Cardiac muscle cell (in vitro differentiated cells and primary cell): ENCODE measurements at regions not wholly inside any gene's neighbourhood (a gene's known extent, or its start where the extent isn't known, plus 50 kb on each side); places are given as distances from the start of the nearest gene placed in this dataset.

ENCODE experiments used
- DNase-seq, 2 donors: peaks; one replicate each; pipeline versions ENCODE4 v3.0.0 to v3.0.0-alpha.2; 2010 to 2017; ENCODE audit warnings: low read depth in 1 of 2, low spot score in 1 of 2
- H3K27ac ChIP-seq: fragments of 200-600 bp; sonication (generic); 2 replicates; pipeline ENCODE4 v1.5.1; 2016
- H3K27me3 ChIP-seq: fragments of 200-600 bp; sonication (generic); 2 replicates; pipeline ENCODE4 v1.6.0; 2016; ENCODE audit warnings: control low read depth
- H3K36me3 ChIP-seq: fragments of 200-600 bp; sonication (generic); 2 replicates; pipeline ENCODE4 v1.5.1; 2016; ENCODE audit warnings: control low read depth
- H3K4me1 ChIP-seq: fragments of 200-600 bp; sonication (generic); 2 replicates; pipeline ENCODE4 v1.8.1; 2017; ENCODE audit warnings: low read depth, mild to moderate bottlenecking, mixed run types
- H3K4me3 ChIP-seq: fragments of 200-600 bp; sonication (generic); 2 replicates; pipeline ENCODE4 v1.5.1; 2016; ENCODE audit warnings: mild to moderate bottlenecking
- H3K9me3 ChIP-seq: fragments of 200-600 bp; sonication (generic); 2 replicates; pipeline ENCODE4 v1.5.1; 2017; ENCODE audit warnings: low read depth, mild to moderate bottlenecking, control low read depth
- CTCF ChIP-seq: IDR thresholded peaks from 2 replicates; pipeline ENCODE4 v1.5.1; 2012; ENCODE audit warnings: low read depth, mild to moderate bottlenecking, low read length

GRCh38 chr9:15361737-15362136 is 54.7 kb upstream of the TTC39B start:
- DNase-seq: no peak

GRCh38 chr9:15357050-15357653 is 50.1 kb upstream of the TTC39B start:
- H3K4me1 ChIP-seq: no peaks in the 10 kb centered on the region
- TF ChIP-seq CTCF: no peak
- H3K27ac ChIP-seq: no peak overlapping the region
- H3K4me3 ChIP-seq: no peak overlapping the region
- H3K27me3 ChIP-seq: no peaks in the 10 kb centered on the region
- no peak for DNase-seq
- no peaks in the 10 kb centered on the region for H3K36me3 ChIP-seq
- no peaks in the 10 kb centered on the region for H3K9me3 ChIP-seq

More at GRCh38 chr9:15361737-15362136, 54.7 kb upstream of the TTC39B start:
- Histone ChIP-seq H3K9me3 (no peaks in the 10 kb centered on the region), H3K4me1 (no peaks in the 10 kb centered on the region), H3K27ac (no peak overlapping the region), H3K4me3 (no peak overlapping the region), H3K36me3 (no peaks in the 10 kb centered on the region), H3K27me3 (no peaks in the 10 kb centered on the region)
- TF ChIP-seq CTCF: no peak
